ENCODE measurements at regions not wholly inside any gene's neighbourhood (a gene's known extent, or its start where the extent isn't known, plus 50 kb on each side); places are given as distances from the start of the nearest gene placed in this dataset.

- TF ChIP-seq CTCF (IDR thresholded peaks at IDR 0.05) (no peak), POLR2A (IDR thresholded peaks at IDR 0.05) (no peak), POLR2AphosphoS5 (IDR thresholded peaks at IDR 0.05; ENCODE audit: insufficient read depth in 1 of 2, low read depth in 1 of 2) (no peak)
Observed at GRCh38 chr18:64271246-64271645, 122.4 kb upstream of the LINC00305 start.
